M059J (cell line): ENCODE measurements at regions not wholly inside any gene's neighbourhood (a gene's known extent, or its start where the extent isn't known, plus 50 kb on each side); places are given as distances from the start of the nearest gene placed in this dataset.

ENCODE experiments used
- DNase-seq: peaks from one replicate; pipeline ENCODE4 v3.0.0-alpha.2; 2012; ENCODE audit warnings: low read depth

- peak; percentile 95 for DNase-seq
These were observed 768.8 kb upstream of the SLC35B3 start for GRCh38 chr6:9204171-9204570.

GRCh38 chr6:9200712-9201111 lies 765.4 kb upstream of the SLC35B3 start:
- no peak for DNase-seq

GRCh38 chr6:9197726-9198125 lies 762.4 kb upstream of the SLC35B3 start:
- no peak for DNase-seq

GRCh38 chr6:9195322-9195721 lies 760.0 kb upstream of the SLC35B3 start:
- no peak for DNase-seq

- peak; percentile 11 for DNase-seq
These were observed 757.1 kb upstream of the SLC35B3 start for GRCh38 chr6:9192405-9192909.

GRCh38 chr6:9186148-9186547 lies 750.8 kb upstream of the SLC35B3 start:
- no peak for DNase-seq

- DNase-seq, result no peak
These were observed 742.7 kb upstream of the SLC35B3 start for GRCh38 chr6:9178071-9178470.

GRCh38 chr6:9173229-9173628 lies 737.9 kb upstream of the SLC35B3 start:
- DNase-seq, result no peak

- DNase-seq, result no peak
These were observed 736.8 kb upstream of the SLC35B3 start for GRCh38 chr6:9172096-9172495.

GRCh38 chr6:9168669-9169068 lies 733.3 kb upstream of the SLC35B3 start:
- DNase-seq, result peak; percentile 13

- no peak for DNase-seq
These were observed 726.4 kb upstream of the SLC35B3 start for GRCh38 chr6:9161731-9162130.

GRCh38 chr6:9159051-9159450 lies 723.7 kb upstream of the SLC35B3 start:
- DNase-seq, result no peak

GRCh38 chr6:9155836-9156235 lies 720.5 kb upstream of the SLC35B3 start:
- DNase-seq, result no peak

- DNase-seq, result no peak
These were observed 707.8 kb upstream of the SLC35B3 start for GRCh38 chr6:9143140-9143539.

- DNase-seq, result peak; percentile 70
These were observed 705.7 kb upstream of the SLC35B3 start for GRCh38 chr6:9140951-9141460.

- peak; percentile 80 for DNase-seq
These were observed 704.8 kb upstream of the SLC35B3 start for GRCh38 chr6:9140172-9140571.

- peak; percentile 95 for DNase-seq
These were observed 704.4 kb upstream of the SLC35B3 start for GRCh38 chr6:9139746-9140145.

GRCh38 chr6:9138936-9139335 lies 703.6 kb upstream of the SLC35B3 start:
- DNase-seq, result peak; percentile 55

- peak; percentile 28 for DNase-seq
These were observed 700.9 kb upstream of the SLC35B3 start for GRCh38 chr6:9136141-9136822.

- DNase-seq, result no peak
These were observed 696.3 kb upstream of the SLC35B3 start for GRCh38 chr6:9131616-9132015.

- DNase-seq, result no peak
These were observed 695.9 kb upstream of the SLC35B3 start for GRCh38 chr6:9131201-9131600.

GRCh38 chr6:9128970-9129369 lies 693.6 kb upstream of the SLC35B3 start:
- peak; percentile 40 for DNase-seq

- peak; percentile 95 for DNase-seq
These were observed 691.7 kb upstream of the SLC35B3 start for GRCh38 chr6:9126878-9127560.
